ENCODE measurements at regions not wholly inside any gene's neighbourhood (a gene's known extent, or its start where the extent isn't known, plus 50 kb on each side); places are given as distances from the start of the nearest gene placed in this dataset.
"Not testable (repeated sequence)": the region's sequence is repeated elsewhere in the genome, so short reads cannot be mapped to it uniquely, and the experiment has no call there.

- DNase-seq: no peak
Observed at GRCh38 chr5:92760550-92760949, 820.5 kb downstream of the NR2F1-AS1 start.

- DNase-seq: no peak
Observed at GRCh38 chr5:92758552-92758951, 822.5 kb downstream of the NR2F1-AS1 start.

- no peak for DNase-seq
Observed at GRCh38 chr5:92749943-92750342, 831.1 kb downstream of the NR2F1-AS1 start.

- no peak for DNase-seq
Observed at GRCh38 chr5:92748072-92748676, 832.8 kb downstream of the NR2F1-AS1 start.

GRCh38 chr5:92741906-92742305, 839.1 kb downstream of the NR2F1-AS1 start:
- DNase-seq: no peak

- no peak for DNase-seq
Observed at GRCh38 chr5:92734211-92734940, 846.6 kb downstream of the NR2F1-AS1 start.

GRCh38 chr5:92730486-92730885, 850.5 kb downstream of the NR2F1-AS1 start:
- no peak for DNase-seq

- DNase-seq: no peak
Observed at GRCh38 chr5:92729088-92729487, 851.9 kb downstream of the NR2F1-AS1 start.

- no peak for DNase-seq
Observed at GRCh38 chr5:92715946-92716520, 865.0 kb downstream of the NR2F1-AS1 start.

GRCh38 chr5:92713826-92714225, 867.2 kb downstream of the NR2F1-AS1 start:
- DNase-seq: no peak

- no peak for DNase-seq
Observed at GRCh38 chr5:92713335-92713743, 867.7 kb downstream of the NR2F1-AS1 start.

GRCh38 chr5:92711956-92712355, 869.1 kb downstream of the NR2F1-AS1 start:
- no peak for DNase-seq

- DNase-seq: no peak
Observed at GRCh38 chr5:92704590-92704989, 876.4 kb downstream of the NR2F1-AS1 start.

GRCh38 chr5:92703976-92704375, 877.0 kb downstream of the NR2F1-AS1 start:
- no peak for DNase-seq

GRCh38 chr5:92695123-92696003, 885.7 kb downstream of the NR2F1-AS1 start:
- DNase-seq: no peak

GRCh38 chr5:92694067-92694466, 887.0 kb downstream of the NR2F1-AS1 start:
- DNase-seq: no peak

GRCh38 chr5:92691955-92692354, 889.1 kb downstream of the NR2F1-AS1 start:
- DNase-seq: not testable (repeated sequence)

- no peak for DNase-seq
Observed at GRCh38 chr5:92687821-92688722, 892.9 kb downstream of the NR2F1-AS1 start.

GRCh38 chr5:92678640-92679039, 902.4 kb downstream of the NR2F1-AS1 start:
- DNase-seq: no peak

- no peak for DNase-seq
Observed at GRCh38 chr5:92676215-92677165, 904.5 kb downstream of the NR2F1-AS1 start.

- DNase-seq: no peak
Observed at GRCh38 chr5:92674321-92674720, 906.7 kb downstream of the NR2F1-AS1 start.
